Embryonic facial prominence (tissue), 1 donor: ENCODE measurements at regions not wholly inside any gene's neighbourhood (a gene's known extent, or its start where the extent isn't known, plus 50 kb on each side); places are given as distances from the start of the nearest gene placed in this dataset.
"Not testable (repeated sequence)": the region's sequence is repeated elsewhere in the genome, so short reads cannot be mapped to it uniquely, and the experiment has no call there.

Experiments
- DNase-seq: peaks from one replicate; pipeline ENCODE4 v3.0.0-alpha.2; 2016; ENCODE audit errors: extremely low spot score

- no peak for DNase-seq
Observed at GRCh38 chr6:85081102-85081501, 316.7 kb upstream of the TBX18 start.

- no peak for DNase-seq
Observed at GRCh38 chr6:85079761-85080160, 315.4 kb upstream of the TBX18 start.

- no peak for DNase-seq
Observed at GRCh38 chr6:85078058-85078457, 313.7 kb upstream of the TBX18 start.

DNA sequence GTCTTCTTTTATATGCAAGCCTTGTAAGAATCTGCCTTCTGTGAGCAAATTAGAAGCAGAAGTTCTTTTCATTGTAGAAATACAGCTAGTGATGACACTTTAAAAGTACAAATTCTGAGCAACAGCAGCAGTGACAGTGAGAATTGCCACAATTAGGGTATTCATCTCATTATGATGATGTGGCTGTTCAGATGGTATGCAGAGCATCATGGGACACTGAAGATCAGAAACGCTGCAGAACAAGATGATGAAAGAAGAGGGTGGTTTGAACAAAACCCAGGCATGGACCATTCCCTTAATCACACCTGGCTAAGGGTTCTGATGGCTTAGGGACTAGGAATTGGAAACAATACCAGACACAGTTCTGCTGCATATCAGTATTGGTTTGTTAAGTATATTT, 312.7 kb upstream of the TBX18 start:
- DNase-seq: no peak

GRCh38 chr6:85071845-85072244, 307.4 kb upstream of the TBX18 start:
- not testable (repeated sequence) for DNase-seq

DNA sequence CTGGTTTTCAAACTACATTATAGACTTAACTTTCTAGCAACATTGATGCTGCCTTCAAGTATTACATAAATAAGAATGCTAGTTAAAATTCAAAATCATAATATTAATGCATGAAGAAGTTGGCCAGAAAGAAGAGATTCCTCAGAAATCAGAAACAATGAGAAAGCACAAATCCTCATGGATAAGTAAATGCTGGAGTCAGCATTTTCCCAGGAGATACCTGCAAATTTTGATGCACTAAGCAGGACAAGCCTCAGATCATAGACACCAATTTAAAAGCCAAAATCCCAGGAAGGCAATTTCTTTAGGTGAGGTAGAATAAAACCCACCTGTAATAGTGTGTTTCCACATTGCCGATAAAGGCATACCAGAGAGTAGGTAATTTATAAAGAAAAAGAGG, 305.2 kb upstream of the TBX18 start:
- no peak for DNase-seq

- DNase-seq: no peak
Observed at GRCh38 chr6:85068221-85068620, 303.8 kb upstream of the TBX18 start.

DNA sequence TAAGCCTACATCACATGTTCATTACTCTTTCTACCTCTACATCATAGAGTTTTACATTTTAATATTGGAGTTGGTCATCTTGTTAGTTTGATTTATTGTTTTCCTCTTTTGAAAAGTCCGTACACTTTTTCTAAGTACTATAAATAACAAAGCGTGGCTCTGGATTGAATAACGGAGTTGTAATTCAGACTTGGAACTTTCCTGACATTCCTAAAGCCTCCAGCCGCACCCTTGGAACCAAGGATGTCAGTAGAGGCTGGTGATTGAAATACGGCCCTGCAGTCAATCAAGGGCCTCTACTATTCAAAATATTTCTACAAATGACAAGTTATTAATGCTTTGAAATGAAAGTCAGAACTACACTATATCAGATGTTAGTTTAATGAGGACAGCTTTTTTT, 301.9 kb upstream of the TBX18 start:
- DNase-seq: no peak

DNA sequence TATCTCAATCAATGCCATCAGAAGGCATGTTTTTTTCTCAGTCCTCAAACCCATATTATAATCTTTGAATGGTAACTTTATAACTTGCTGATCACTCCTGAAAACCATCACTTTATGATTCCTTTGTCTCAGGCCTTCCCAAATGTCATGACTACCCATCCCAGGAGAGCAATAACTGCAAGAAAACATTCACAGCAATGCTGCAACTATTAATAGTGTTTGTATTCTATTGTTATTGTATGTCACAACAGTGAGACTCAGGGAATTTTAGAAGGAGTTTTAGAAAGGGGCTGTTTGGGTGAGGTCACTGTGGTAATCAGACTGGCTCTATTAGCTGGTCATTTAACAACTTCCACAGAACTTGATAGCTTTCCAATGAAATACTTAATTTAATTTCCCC, 301.4 kb upstream of the TBX18 start:
- no peak for DNase-seq

- no peak for DNase-seq
Observed at GRCh38 chr6:85063611-85064010, 299.2 kb upstream of the TBX18 start.

DNA sequence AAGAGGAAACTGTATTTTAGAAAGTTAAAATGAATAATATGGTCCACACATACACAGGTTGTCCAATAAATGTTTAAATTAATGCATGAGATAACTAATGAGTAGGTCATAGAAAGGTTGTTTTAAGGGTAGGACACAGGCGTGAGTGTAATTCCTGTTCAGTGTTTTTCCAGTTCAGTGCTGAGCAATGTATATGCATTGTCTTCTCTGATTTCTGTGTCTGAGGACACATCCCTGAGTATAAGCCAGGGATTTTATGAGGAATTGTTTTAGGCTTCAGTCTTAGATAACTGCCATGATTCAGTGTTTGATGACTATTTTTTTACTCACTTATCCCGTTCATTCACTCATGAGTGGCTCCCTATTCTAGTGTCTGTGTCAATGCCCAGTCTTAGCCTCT, 298.5 kb upstream of the TBX18 start:
- no peak for DNase-seq

DNA sequence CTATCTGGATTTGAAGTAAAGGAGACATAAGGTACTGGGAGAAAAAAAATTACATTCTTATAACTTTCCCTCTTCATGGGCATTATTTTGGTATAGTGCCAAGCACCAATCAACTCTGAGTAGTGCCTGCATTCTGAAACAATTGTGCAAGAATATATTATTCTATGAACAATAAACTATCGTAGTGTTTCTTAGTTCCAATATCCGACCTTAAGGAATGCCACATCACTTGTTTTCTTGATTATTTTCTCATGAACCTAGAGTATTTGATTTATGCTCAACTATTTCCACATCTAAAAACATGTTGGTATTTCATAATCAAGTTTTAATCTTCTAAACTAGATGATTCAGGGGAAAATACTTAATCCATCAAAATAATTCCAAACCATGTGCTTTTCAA, 294.4 kb upstream of the TBX18 start:
- no peak for DNase-seq

DNA sequence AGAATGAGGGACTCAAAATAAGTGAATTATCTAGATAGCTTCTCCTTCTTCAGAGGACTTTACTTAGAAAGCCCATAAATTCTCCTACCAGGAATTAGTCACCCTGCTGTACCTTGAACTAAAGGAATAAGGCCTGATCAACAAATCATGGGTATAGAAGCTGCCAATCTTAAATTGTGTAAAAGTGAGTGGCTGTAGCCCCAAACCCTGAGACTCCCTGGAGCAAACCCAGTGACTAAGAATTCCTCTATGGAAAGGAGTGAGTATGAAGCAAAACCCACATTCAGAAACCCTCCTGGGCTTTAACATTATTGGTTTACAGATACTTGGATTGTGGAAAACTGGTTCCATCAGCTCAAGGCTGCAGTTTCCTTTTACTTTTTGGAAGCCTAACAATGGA, 285.8 kb upstream of the TBX18 start:
- no peak for DNase-seq

GRCh38 chr6:85049282-85049681, 284.9 kb upstream of the TBX18 start:
- DNase-seq: no peak

DNA sequence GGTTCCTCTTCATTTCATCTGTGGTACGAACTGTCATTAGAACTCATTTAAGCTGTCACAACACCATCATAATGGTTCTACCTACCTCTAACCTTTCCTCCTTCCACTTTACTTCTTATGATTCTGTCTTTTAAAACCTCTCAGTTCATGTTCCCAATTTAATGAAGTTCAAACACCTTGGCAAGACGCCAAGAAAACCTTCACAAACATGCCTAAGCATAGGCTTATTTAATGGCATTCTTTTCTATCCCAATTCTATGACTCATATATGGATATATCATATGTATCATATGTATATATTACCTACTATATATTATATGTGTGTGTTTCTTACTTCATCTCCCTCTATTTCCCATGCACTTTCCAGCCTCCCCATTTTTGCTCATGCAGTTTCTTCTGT, 283.4 kb upstream of the TBX18 start:
- DNase-seq: no peak

DNA sequence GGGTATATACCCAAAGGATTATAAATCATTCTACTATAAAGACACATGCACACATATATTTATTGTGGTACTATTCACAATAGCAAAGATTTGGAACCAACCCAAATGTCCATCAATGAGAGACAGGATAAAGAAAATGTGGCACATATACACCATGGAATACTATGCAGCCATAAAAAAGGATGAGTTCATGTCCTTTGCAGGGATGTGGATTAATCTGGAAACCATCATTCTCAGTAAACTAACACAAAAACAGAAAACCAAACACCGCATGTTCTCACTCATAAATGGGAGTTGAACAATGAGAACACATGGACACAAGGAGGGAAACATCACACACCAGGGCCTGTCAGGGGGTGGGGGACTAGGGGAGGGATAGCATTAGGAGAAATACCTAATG, 281.4 kb upstream of the TBX18 start:
- not testable (repeated sequence) for DNase-seq

DNA sequence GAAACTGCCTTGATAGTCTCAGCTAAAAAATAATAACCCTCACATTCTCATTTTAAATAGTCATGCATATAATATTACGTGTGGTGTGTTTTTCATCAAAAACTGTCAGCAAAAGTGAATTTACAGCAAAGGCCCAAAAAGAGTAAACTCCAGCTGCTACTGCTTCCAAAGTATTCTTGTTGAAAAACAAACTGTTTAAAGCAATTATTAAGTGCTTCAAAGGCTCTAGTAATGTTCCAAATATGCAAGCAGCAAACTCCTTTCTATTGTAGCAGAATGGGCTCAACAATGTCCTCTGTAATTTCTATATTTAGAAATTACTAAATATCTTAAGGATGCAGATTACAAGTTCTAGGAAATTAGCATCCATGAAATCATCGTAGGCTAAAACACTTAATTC, 280.0 kb upstream of the TBX18 start:
- DNase-seq: no peak

- DNase-seq: no peak
Observed at GRCh38 chr6:85041376-85041775, 277.0 kb upstream of the TBX18 start.

DNA sequence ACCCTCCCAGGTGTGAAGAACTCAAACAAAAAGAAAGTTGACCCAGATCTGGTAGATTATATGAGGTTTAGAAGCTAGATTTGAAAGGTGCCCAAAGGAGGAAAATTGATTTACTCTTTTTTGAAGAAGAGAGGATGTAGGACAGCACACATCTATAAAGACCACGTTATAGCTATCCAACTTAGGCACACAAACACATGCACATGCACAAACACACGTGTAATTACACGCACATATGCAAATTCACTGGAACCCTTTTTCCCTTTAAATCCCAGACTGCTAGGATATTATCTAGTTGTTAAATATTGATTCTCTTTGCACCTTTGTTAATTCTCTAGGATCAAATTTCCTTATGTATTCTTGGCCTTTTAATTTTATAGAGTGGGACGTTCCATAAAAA, 272.8 kb upstream of the TBX18 start:
- DNase-seq: no peak

DNA sequence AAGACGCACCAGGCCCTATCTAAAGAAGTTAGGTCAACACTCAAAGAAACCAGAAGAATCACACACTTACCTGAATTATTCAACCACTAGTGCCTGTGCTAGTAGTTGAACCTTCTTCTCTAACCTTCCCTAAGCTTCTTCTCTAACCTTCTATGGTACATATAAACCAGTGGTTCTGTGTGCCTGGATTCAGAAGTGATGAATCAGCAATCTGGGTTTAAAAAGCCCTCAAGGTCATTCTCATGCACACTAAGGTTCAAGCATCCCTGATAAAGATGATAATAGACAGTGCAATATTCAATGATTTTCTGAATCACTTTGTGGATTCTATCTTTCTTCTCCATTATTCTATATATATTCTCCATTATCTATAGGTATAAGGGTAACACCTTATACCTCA, 271.4 kb upstream of the TBX18 start:
- no peak for DNase-seq

GRCh38 chr6:85033547-85033946, 269.1 kb upstream of the TBX18 start:
- DNase-seq: no peak

DNA sequence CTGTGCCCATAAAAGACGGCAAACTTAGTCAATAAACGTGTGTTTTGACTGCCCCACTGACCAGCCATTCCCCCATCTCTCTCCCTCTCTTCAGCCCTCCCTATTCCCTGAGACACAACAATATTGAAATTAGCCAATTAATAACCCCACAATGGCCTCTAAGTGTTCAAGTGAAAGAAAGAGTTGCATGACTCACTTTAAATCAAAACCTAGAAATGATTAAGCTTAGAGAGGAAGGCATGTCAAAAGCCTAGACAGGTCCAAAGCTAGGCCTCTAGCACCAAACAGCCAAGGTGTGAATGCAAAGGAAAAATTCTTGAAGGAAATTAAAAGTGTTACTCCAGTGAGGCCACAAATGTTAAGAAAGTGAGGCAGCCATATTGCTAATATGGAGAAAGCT, 261.6 kb upstream of the TBX18 start:
- no peak for DNase-seq

DNA sequence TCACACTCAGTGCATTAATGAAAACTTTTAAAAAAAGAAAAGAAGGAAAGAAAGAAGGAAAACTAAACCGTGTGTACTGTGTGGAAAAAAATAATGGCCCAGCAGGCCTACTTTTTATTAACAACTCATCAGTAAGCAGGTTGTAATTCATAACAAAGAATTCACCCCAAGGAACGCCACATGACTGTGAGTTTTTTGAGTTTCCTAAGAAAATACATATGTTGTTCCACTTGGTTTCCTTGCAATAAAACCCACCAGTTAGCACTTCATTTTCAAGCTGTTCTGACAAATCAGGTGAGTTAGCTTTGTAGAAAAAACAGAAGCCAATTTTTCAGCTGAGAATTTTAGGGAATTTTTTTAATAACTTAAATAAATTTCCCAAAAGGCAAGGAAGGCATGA, 259.3 kb upstream of the TBX18 start:
- DNase-seq: no peak

DNA sequence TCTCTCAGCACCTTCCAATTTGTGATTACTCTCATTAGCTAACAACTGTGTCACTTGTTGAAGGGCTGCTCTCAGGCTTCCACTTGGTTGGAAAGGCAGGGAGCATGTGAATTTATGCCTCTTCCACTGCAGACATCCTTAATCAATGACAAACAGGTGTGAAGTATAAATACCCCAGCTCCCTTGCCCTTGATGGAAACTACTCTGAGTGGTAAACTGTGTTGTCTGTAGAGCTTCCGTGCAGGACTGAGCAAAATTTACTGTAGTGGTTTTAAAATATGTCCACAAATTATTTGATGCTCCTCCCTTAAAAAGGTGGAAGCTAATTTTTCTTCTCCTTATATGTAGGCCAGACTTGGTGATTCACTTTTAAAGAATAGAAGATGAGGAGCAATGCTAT, 253.0 kb upstream of the TBX18 start:
- DNase-seq: no peak

DNA sequence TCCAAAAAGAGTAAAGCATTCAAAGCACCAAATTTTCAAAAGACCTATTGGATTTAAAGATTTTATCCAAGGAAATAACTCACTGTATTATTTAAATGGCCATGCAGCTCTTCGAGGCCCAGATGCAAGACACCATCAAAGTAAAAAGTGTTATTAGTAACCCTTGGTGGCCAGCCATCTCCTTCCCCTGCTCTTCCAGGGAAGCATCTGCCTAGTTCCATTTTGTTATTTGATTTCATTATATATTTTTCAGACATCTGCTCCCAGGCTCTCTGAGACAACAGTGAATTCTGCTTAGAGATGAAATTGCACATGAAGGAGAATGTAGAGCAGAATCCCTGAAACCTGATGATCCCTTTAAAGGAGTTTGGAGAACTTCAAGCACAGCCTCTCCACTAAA, 252.3 kb upstream of the TBX18 start:
- no peak for DNase-seq
